ENCODE measurements at regions not wholly inside any gene's neighbourhood (a gene's known extent, or its start where the extent isn't known, plus 50 kb on each side); places are given as distances from the start of the nearest gene placed in this dataset.

GRCh38 chr16:5905935-5906334, 808.3 kb upstream of the EEF2KMT start:
- intact Hi-C loops (cut with DNase I): no loop called here
- Histone ChIP-seq H3K36me3 (no peaks in the 10 kb centered on the region), H3K9me3 (no peaks in the 10 kb centered on the region), H3K27ac (no peak overlapping the region), H3K4me3 (no peak overlapping the region), H3K27me3 (no peaks in the 10 kb centered on the region), H3K4me1 (no peaks in the 10 kb centered on the region)
- DNase-seq (ENCODE audit: extremely low spot score in 2 of 2): no peak
- no peak for TF ChIP-seq CTCF (IDR thresholded peaks at IDR 0.05)
- TF ChIP-seq POLR2A (IDR thresholded peaks at IDR 0.05): no peak
- no peak for TF ChIP-seq POLR2AphosphoS5 (IDR thresholded peaks at IDR 0.05; ENCODE audit: insufficient read depth in 1 of 2, low read depth in 1 of 2)

- no peaks in the 10 kb centered on the region for H3K4me1 ChIP-seq
- no peak for DNase-seq (ENCODE audit: extremely low spot score in 2 of 2)
- TF ChIP-seq POLR2A (IDR thresholded peaks at IDR 0.05) (no peak), POLR2AphosphoS5 (IDR thresholded peaks at IDR 0.05; ENCODE audit: insufficient read depth in 1 of 2, low read depth in 1 of 2) (no peak), CTCF (IDR thresholded peaks at IDR 0.05) (no peak)
Measured at GRCh38 chr16:5903832-5904231, 806.2 kb upstream of the EEF2KMT start.

GRCh38 chr16:5903153-5903552, 805.6 kb upstream of the EEF2KMT start:
- Histone ChIP-seq H3K27me3 (no peaks in the 10 kb centered on the region), H3K4me1 (no peaks in the 10 kb centered on the region), H3K27ac (no peak overlapping the region), H3K9me3 (no peaks in the 10 kb centered on the region), H3K36me3 (no peaks in the 10 kb centered on the region), H3K4me3 (no peak overlapping the region)
- no peak for TF ChIP-seq POLR2AphosphoS5 (IDR thresholded peaks at IDR 0.05; ENCODE audit: insufficient read depth in 1 of 2, low read depth in 1 of 2)
- no peak for TF ChIP-seq POLR2A (IDR thresholded peaks at IDR 0.05)
- TF ChIP-seq CTCF (IDR thresholded peaks at IDR 0.05): no peak
- no peak for DNase-seq (ENCODE audit: extremely low spot score in 2 of 2)
- intact Hi-C loops (cut with DNase I): loop anchor here (5.0 kb wide), 1 partner anchor 116 kb away; no protein-coding TSS in a partner anchor

More at GRCh38 chr16:5903832-5904231, 806.2 kb upstream of the EEF2KMT start:
- Histone ChIP-seq H3K27ac (no peak overlapping the region), H3K4me3 (no peak overlapping the region), H3K27me3 (no peaks in the 10 kb centered on the region), H3K36me3 (no peaks in the 10 kb centered on the region), H3K9me3 (no peaks in the 10 kb centered on the region)
- intact Hi-C loops (cut with DNase I): loop anchor here (5.0 kb wide), 1 partner anchor 117 kb away; no protein-coding TSS in a partner anchor

- intact Hi-C loops (cut with DNase I): loop anchor here (5.0 kb wide), 1 partner anchor 113 kb away; no protein-coding TSS in a partner anchor
- Histone ChIP-seq H3K4me3 (no peak overlapping the region), H3K9me3 (no peaks in the 10 kb centered on the region), H3K27me3 (no peaks in the 10 kb centered on the region), H3K4me1 (no peaks in the 10 kb centered on the region), H3K27ac (no peak overlapping the region), H3K36me3 (no peaks in the 10 kb centered on the region)
- no peak for DNase-seq (ENCODE audit: extremely low spot score in 2 of 2)
- TF ChIP-seq POLR2A (IDR thresholded peaks at IDR 0.05) (no peak), POLR2AphosphoS5 (IDR thresholded peaks at IDR 0.05; ENCODE audit: insufficient read depth in 1 of 2, low read depth in 1 of 2) (no peak), CTCF (IDR thresholded peaks at IDR 0.05) (no peak)
Measured at GRCh38 chr16:5900046-5900445, 802.5 kb upstream of the EEF2KMT start.

GRCh38 chr16:5895976-5896375, 798.4 kb upstream of the EEF2KMT start:
- TF ChIP-seq POLR2AphosphoS5 (IDR thresholded peaks at IDR 0.05; ENCODE audit: insufficient read depth in 1 of 2, low read depth in 1 of 2) (no peak), POLR2A (IDR thresholded peaks at IDR 0.05) (no peak), CTCF (IDR thresholded peaks at IDR 0.05) (no peak)
- Histone ChIP-seq H3K27me3 (no peaks in the 10 kb centered on the region), H3K4me3 (no peak overlapping the region), H3K4me1 (no peaks in the 10 kb centered on the region), H3K36me3 (no peaks in the 10 kb centered on the region), H3K27ac (no peak overlapping the region), H3K9me3 (no peaks in the 10 kb centered on the region)
- intact Hi-C loops (cut with DNase I): no loop called here
- DNase-seq (ENCODE audit: extremely low spot score in 2 of 2): no peak

Data from vagina (tissue), 2 donors.